Gastroesophageal sphincter (tissue), 3 donors: ENCODE measurements at regions not wholly inside any gene's neighbourhood (a gene's known extent, or its start where the extent isn't known, plus 50 kb on each side); places are given as distances from the start of the nearest gene placed in this dataset.

ENCODE experiments used
- POLR2AphosphoS5 ChIP-seq: sonication (generic); formaldehyde crosslinking; IDR thresholded peaks from one replicate; pipeline ENCODE4 v1.6.1; 2017; ENCODE audit warnings: antibody characterized with exemption
- TF ChIP-seq, protein P1 (sequence below), 4 experiments: fragments of 200-600 bp in 2 of 4; fragments of 450-650 bp in 2 of 4; sonication (generic) in 1 of 4; IDR thresholded peaks; one replicate each; pipeline ENCODE4 v1.5.1; 2017 to 2019; ENCODE audit warnings: antibody characterized with exemption in 4 of 4, mild to moderate bottlenecking in 2 of 4, moderate library complexity in 2 of 4

DNA sequence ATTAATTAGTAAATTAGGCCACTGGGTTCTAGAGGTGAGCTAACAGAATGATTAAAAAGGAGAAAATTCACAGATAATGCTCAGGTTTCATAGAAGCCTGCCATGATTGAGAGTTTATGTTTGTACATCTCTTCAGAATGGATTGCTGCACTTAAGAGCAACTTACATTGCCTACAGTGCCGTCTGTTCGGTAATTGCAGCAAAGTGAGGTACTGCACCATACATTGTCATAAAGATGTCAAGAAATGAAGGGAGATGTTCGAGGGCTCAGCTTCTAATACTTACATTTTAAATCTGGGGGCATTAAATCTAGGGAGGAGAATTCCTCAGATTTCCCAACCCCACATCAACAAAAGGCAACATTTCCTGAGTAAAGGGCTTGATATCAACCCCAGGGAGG, 976.2 kb upstream of the FANCL start:
- TF ChIP-seq, protein P1, sequence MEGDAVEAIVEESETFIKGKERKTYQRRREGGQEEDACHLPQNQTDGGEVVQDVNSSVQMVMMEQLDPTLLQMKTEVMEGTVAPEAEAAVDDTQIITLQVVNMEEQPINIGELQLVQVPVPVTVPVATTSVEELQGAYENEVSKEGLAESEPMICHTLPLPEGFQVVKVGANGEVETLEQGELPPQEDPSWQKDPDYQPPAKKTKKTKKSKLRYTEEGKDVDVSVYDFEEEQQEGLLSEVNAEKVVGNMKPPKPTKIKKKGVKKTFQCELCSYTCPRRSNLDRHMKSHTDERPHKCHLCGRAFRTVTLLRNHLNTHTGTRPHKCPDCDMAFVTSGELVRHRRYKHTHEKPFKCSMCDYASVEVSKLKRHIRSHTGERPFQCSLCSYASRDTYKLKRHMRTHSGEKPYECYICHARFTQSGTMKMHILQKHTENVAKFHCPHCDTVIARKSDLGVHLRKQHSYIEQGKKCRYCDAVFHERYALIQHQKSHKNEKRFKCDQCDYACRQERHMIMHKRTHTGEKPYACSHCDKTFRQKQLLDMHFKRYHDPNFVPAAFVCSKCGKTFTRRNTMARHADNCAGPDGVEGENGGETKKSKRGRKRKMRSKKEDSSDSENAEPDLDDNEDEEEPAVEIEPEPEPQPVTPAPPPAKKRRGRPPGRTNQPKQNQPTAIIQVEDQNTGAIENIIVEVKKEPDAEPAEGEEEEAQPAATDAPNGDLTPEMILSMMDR (IDR thresholded peaks at IDR 0.05), result no peak
- TF ChIP-seq POLR2AphosphoS5, result no peak
